ENCODE measurements at regions not wholly inside any gene's neighbourhood (a gene's known extent, or its start where the extent isn't known, plus 50 kb on each side); places are given as distances from the start of the nearest gene placed in this dataset.

- TF ChIP-seq POLR2AphosphoS5 (IDR thresholded peaks at IDR 0.05; ENCODE audit: borderline replicate concordance, low read depth, low read length) = no peak
- TF ChIP-seq EZH2 (IDR thresholded peaks at IDR 0.05) = no peak
- TF ChIP-seq FOXP2 (optimal IDR thresholded peaks at IDR 0.05; ENCODE audit: control extremely low read depth, extremely low read length, insufficient read depth) = no peak
Observed at GRCh38 chr4:155076256-155076785, 132.1 kb upstream of the NPY2R start.
